ENCODE measurements at regions not wholly inside any gene's neighbourhood (a gene's known extent, or its start where the extent isn't known, plus 50 kb on each side); places are given as distances from the start of the nearest gene placed in this dataset.

- Histone ChIP-seq H3K36me3 (no peaks in the 10 kb centered on the region), H3K27ac (no peak overlapping the region), H3K27me3 (ENCODE audit: low read depth) (no peaks in the 10 kb centered on the region), H3K4me3 (no peak overlapping the region), H3K4me1 (no peaks in the 10 kb centered on the region), H3K9me3 (no peaks in the 10 kb centered on the region)
- intact Hi-C loops (cut with DNase I): no loop called here
- no peak for TF ChIP-seq CTCF (IDR thresholded peaks at IDR 0.05)
- no peak for ATAC-seq
- DNase-seq: no peak
Observed at GRCh38 chr2:187825108-187825507, 270.9 kb upstream of the TFPI start.

- Histone ChIP-seq H3K36me3 (no peaks in the 10 kb centered on the region), H3K27me3 (ENCODE audit: low read depth) (no peaks in the 10 kb centered on the region), H3K4me1 (no peaks in the 10 kb centered on the region), H3K4me3 (no peak overlapping the region), H3K9me3 (no peaks in the 10 kb centered on the region), H3K27ac (no peak overlapping the region)
- TF ChIP-seq CTCF (IDR thresholded peaks at IDR 0.05): no peak
- no peak for DNase-seq
- intact Hi-C loops (cut with DNase I): no loop called here
- ATAC-seq: no peak
Observed at GRCh38 chr2:187826023-187826422, 271.8 kb upstream of the TFPI start.

GRCh38 chr2:187834787-187835186 is 280.6 kb upstream of the TFPI start:
- no peak overlapping the region for H3K4me3 ChIP-seq
- H3K36me3 ChIP-seq: no peaks in the 10 kb centered on the region
- intact Hi-C loops (cut with DNase I): no loop called here
- DNase-seq (no peak), ATAC-seq (no peak)
- no peak overlapping the region for H3K27ac ChIP-seq
- no peaks in the 10 kb centered on the region for H3K27me3 ChIP-seq (ENCODE audit: low read depth)
- no peak for TF ChIP-seq CTCF (IDR thresholded peaks at IDR 0.05)
- no peaks in the 10 kb centered on the region for H3K9me3 ChIP-seq
- no peaks in the 10 kb centered on the region for H3K4me1 ChIP-seq

GRCh38 chr2:187838690-187839089 is 284.5 kb upstream of the TFPI start:
- Histone ChIP-seq H3K4me1 (no peaks in the 10 kb centered on the region), H3K36me3 (no peaks in the 10 kb centered on the region), H3K9me3 (no peaks in the 10 kb centered on the region), H3K27me3 (ENCODE audit: low read depth) (no peaks in the 10 kb centered on the region), H3K27ac (no peak overlapping the region), H3K4me3 (no peak overlapping the region)
- intact Hi-C loops (cut with DNase I): no loop called here
- ATAC-seq (no peak), DNase-seq (no peak)
- no peak for TF ChIP-seq CTCF (IDR thresholded peaks at IDR 0.05)

GRCh38 chr2:187842315-187842714 is 288.1 kb upstream of the TFPI start:
- H3K27ac ChIP-seq: no peak overlapping the region
- TF ChIP-seq CTCF (IDR thresholded peaks at IDR 0.05): no peak
- intact Hi-C loops (cut with DNase I): no loop called here
- no peak overlapping the region for H3K4me3 ChIP-seq
- no peaks in the 10 kb centered on the region for H3K36me3 ChIP-seq
- no peaks in the 10 kb centered on the region for H3K27me3 ChIP-seq (ENCODE audit: low read depth)
- no peaks in the 10 kb centered on the region for H3K9me3 ChIP-seq
- H3K4me1 ChIP-seq: no peaks in the 10 kb centered on the region
- DNase-seq (no peak), ATAC-seq (no peak)
